ENCODE measurements at regions not wholly inside any gene's neighbourhood (a gene's known extent, or its start where the extent isn't known, plus 50 kb on each side); places are given as distances from the start of the nearest gene placed in this dataset.
A peak's percentile ranks its signal among the peaks of the same experiment; 100 is the strongest.

GRCh38 chr2:186189816-186190215 is 296.2 kb upstream of the ZC3H15 start:
- no peak for DNase-seq

GRCh38 chr2:186195696-186196095 is 290.4 kb upstream of the ZC3H15 start:
- no peak for DNase-seq

- DNase-seq = no peak
Observed at GRCh38 chr2:186197955-186198354, 288.1 kb upstream of the ZC3H15 start.

GRCh38 chr2:186199029-186199428 is 287.0 kb upstream of the ZC3H15 start:
- DNase-seq = no peak

- no peak for DNase-seq
Observed at GRCh38 chr2:186201371-186201770, 284.7 kb upstream of the ZC3H15 start.

- DNase-seq = no peak
Observed at GRCh38 chr2:186205254-186205911, 280.7 kb upstream of the ZC3H15 start.

- no peak for DNase-seq
Observed at GRCh38 chr2:186209532-186209931, 276.5 kb upstream of the ZC3H15 start.

GRCh38 chr2:186220409-186220808 is 265.7 kb upstream of the ZC3H15 start:
- no peak for DNase-seq

GRCh38 chr2:186229265-186229664 is 256.8 kb upstream of the ZC3H15 start:
- DNase-seq = no peak

- DNase-seq = no peak
Observed at GRCh38 chr2:186241874-186242273, 244.2 kb upstream of the ZC3H15 start.

- DNase-seq = no peak
Observed at GRCh38 chr2:186254759-186255158, 231.3 kb upstream of the ZC3H15 start.

- DNase-seq = no peak
Observed at GRCh38 chr2:186255823-186256222, 230.2 kb upstream of the ZC3H15 start.

GRCh38 chr2:186256540-186256939 is 229.5 kb upstream of the ZC3H15 start:
- DNase-seq = peak; percentile 11

GRCh38 chr2:186263673-186264250 is 222.3 kb upstream of the ZC3H15 start:
- DNase-seq = no peak

GRCh38 chr2:186269536-186269935 is 216.5 kb upstream of the ZC3H15 start:
- DNase-seq = no peak

GRCh38 chr2:186273953-186274352 is 212.1 kb upstream of the ZC3H15 start:
- no peak for DNase-seq

- no peak for DNase-seq
Observed at GRCh38 chr2:186274936-186275575, 211.0 kb upstream of the ZC3H15 start.

GRCh38 chr2:186276909-186277308 is 209.2 kb upstream of the ZC3H15 start:
- DNase-seq = no peak

- DNase-seq = no peak
Observed at GRCh38 chr2:186281726-186282125, 204.3 kb upstream of the ZC3H15 start.

GRCh38 chr2:186294248-186294888 is 191.7 kb upstream of the ZC3H15 start:
- no peak for DNase-seq

- no peak for DNase-seq
Observed at GRCh38 chr2:186299610-186300009, 186.4 kb upstream of the ZC3H15 start.

GRCh38 chr2:186302263-186302662 is 183.8 kb upstream of the ZC3H15 start:
- no peak for DNase-seq

GRCh38 chr2:186303091-186303490 is 183.0 kb upstream of the ZC3H15 start:
- DNase-seq = no peak

GRCh38 chr2:186304064-186304463 is 182.0 kb upstream of the ZC3H15 start:
- no peak for DNase-seq

Measured in NCI-H2171 (cell line).